ENCODE measurements at regions not wholly inside any gene's neighbourhood (a gene's known extent, or its start where the extent isn't known, plus 50 kb on each side); places are given as distances from the start of the nearest gene placed in this dataset.
"Not testable (repeated sequence)": the region's sequence is repeated elsewhere in the genome, so short reads cannot be mapped to it uniquely, and the experiment has no call there.

DNA sequence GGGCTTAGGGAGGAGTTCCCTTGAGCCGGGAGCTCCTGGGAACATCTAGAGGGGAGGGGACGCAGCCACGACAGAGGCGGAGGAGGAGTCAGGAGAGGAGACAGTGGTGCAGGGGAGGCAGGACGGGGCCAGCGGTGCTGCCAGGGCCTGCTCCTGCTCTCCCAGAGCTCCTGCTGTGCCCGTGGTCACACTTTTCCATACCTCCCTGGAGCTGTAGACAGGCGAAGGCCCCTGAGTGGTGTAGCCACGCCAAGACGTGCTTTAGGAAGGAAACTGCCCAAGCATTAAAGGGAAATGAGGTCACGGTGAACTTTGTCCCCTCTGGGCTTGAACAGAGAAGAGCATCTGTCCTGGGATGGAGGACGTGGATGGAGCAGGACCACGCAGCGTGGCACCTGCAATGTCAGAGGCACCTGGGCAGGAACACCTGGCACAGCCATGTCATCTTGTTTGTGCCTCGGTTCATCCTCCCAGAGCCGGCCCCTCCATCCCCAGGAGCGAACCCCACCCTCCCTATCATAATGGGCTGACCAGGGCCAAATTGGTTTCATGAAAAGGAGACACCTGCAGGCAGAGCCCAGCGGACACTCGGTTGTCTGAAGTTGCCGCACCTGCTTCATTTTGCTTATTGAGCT, 239.5 kb upstream of the SFSWAP start:
- no peak for DNase-seq (ENCODE audit: low read depth in 2 of 2, low spot score in 1 of 2)

DNA sequence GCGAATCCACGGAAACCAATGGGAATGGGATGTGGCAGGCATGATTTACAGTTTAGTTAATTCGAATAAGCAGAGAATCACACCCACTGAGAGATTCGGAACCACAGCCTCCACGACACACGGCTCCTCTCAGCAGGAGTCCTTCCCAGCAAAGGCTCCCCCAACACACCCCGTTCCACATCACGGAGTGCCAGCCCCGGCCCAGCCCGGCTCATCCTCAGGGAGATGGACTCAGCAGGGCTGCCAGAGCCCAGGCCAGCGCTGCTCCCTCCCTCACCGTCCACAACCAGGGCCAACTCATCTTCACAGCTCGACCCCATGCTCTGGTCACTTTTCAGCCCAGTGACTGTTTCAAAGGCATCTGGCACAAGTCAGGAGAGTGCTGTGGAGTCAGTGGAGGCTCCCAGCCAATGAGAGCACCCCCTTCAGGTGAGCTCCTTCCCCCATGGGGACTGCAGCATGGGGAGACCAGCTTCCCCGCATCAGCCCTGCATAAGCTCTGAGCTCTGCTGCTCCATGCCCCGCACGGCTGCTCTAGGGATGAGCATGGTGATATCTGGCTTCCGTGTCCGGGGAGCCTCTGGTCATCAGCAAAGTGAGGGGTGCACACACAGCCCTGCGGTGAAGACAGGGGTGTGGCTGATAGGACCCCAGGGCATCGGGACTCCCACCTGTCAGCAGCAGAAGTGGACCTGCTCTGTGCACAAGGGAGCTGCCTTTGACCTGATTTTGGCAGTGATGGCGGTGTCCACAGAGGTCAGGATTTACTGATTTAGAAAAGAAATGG, 238.8 kb upstream of the SFSWAP start:
- no peak for DNase-seq (ENCODE audit: low read depth in 2 of 2, low spot score in 1 of 2)

DNA sequence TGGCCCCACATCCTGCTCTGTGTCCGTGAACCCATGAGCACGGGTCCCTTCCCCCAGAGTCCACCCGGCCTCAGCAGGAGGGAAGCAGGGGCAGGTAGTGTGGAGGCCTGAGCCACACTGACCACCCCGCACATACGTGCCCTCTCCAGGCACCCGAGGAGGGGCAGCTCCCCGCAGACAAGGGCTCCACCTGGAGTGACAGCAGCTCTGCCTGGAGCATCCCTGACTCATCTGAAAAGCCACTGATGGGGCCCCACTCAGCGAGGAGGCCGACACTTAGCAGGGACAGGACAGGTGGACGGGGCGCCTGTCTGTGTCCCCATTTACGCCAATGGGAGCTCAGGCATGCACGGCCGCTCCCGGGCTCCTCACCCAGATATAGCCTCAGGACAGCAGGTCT, 237.6 kb upstream of the SFSWAP start:
- no peak for DNase-seq (ENCODE audit: low read depth in 2 of 2, low spot score in 1 of 2)

DNA sequence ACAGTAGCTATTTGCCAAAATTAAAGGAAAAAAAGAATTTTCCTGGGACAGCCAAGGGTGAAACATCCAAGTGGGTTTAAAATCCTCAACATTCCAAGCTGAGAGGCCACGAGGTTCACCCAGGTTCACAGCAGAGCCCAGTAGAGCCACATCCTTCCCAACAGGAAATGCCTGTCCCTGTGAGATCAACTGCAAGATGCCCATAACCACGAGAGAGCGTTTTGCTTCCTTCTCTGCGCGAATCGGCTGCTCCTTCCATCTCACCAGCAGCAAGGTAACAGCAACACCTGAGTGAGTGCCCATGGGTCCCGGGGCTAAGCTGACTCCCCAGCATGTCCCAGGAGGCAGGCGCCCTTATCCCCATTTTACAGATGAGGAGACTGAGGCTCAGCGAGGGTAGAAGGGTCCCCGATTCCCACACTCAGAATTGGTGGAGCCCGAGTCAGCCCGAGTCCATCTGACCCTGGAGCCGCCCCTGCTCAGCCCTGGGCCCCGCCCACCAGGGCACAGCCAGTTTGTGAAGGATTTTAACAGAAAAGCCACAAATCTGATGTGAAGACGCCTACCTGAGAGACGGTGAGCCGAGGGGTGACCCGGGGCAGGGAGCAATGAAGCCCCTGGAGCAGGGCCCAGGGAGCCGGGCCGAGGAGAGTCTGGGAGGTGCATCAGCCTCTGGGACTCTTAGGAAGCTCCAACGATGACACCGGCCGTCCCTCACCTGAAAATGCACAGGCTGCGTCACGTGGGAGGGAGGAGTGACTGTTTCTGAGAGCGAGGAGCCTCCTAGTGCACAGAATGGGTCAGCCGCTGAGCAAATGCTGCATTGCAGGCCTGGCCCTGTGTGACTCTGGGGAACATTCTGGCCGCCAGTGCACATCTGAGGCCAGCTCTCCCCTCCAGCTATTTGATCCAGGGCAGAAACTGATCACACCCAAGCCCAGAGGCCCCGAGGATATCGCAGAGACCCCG, 236.9 kb upstream of the SFSWAP start:
- no peak for DNase-seq (ENCODE audit: low read depth in 2 of 2, low spot score in 1 of 2)

DNA sequence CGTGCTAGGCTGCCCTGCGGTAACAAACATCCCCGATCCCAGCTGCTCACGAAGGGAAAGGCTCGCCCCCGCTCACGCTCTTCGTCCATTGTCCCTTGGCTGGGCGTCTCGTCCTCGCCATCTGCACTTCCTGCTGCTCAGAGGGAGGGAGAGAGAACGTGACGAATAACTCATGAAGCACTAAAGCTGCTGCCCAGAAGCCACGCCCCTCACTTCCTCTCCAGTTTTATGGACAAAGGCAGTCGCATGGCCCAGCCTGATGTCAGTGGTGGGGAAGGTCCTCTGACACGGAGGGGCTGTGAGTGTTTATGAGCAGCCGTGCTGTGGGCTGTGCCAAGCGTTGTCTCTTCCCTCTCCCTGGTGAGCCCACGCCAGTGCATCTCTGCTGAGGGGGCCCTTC, 235.9 kb upstream of the SFSWAP start:
- DNase-seq (ENCODE audit: low read depth in 2 of 2, low spot score in 1 of 2), result not testable (repeated sequence)

DNA sequence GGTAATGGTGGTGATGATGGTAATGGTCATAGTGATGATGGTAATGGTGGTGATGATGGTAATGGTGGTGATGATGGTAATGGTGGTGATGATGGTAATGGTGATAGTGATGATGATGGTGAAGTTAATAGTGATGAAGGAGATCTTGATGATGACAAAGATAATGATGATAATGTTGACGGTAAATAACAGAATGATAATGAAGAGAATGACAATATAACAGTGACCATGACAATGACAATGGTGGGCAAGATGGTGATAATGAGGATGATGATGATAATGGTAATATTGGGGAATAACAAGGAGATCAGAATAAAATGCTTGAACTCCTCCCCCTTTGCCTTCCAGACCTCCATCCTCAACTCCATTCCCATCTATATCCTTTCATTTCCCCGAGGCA, 233.3 kb upstream of the SFSWAP start:
- DNase-seq (ENCODE audit: low read depth in 2 of 2, low spot score in 1 of 2), result no peak

DNA sequence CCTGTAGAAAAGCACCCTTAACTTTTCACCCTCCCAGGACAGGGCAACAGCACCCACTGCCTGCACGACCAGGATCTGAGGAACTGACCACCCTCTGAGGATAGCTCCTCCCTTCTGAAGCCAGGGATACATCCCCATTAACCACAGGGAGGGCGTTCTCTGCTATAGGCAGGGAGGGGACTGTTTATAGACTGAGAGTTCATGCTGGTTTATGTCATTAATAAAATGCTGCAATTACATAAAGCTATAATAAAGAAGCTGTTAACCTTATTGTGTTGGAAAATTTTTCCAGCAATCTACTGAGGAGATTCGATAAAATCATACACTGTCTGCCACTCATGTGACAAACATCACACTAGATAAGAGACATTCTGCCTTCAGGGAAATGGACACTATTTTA, 232.4 kb upstream of the SFSWAP start:
- no peak for DNase-seq (ENCODE audit: low read depth in 2 of 2, low spot score in 1 of 2)

DNA sequence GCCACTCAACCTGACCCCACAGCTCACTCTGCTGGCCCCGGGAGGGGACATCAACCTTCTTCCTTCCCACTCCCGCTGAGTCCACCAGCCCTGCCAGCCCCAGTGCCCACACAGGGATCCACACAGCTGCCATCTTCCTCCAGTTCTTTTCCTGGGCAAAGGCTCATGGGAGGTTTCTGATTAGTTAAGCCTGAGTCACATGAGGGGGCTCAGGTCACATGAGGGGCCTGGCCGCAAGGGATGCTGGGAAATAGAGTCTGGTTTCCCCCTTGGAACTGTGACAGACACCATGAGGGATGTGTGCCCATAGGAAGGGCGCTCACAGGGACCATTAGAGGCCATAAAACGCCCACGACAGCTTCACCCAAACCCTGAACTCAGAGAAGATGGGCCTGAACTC, 228.7 kb upstream of the SFSWAP start:
- no peak for DNase-seq (ENCODE audit: low read depth in 2 of 2, low spot score in 1 of 2)

DNA sequence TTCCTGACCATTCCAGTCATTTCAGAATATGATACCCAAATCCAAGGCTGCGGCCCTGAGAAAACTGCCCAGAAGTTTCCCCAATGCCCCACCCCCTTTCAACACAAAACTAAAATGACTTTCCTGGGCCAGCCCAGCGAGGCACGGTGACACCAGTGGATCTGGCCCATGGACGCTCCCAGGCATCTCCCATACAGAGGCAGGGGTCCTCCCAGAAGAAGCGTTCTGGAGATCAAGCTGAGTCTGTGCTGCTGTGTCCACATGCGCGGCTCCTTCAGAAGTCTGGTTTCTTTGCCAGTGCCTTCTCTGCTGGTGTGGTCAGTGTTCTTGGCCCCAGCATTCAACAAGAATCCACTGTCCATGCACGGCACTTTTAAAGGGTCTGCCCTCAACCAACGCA, 228.2 kb upstream of the SFSWAP start:
- no peak for DNase-seq (ENCODE audit: low read depth in 2 of 2, low spot score in 1 of 2)

DNA sequence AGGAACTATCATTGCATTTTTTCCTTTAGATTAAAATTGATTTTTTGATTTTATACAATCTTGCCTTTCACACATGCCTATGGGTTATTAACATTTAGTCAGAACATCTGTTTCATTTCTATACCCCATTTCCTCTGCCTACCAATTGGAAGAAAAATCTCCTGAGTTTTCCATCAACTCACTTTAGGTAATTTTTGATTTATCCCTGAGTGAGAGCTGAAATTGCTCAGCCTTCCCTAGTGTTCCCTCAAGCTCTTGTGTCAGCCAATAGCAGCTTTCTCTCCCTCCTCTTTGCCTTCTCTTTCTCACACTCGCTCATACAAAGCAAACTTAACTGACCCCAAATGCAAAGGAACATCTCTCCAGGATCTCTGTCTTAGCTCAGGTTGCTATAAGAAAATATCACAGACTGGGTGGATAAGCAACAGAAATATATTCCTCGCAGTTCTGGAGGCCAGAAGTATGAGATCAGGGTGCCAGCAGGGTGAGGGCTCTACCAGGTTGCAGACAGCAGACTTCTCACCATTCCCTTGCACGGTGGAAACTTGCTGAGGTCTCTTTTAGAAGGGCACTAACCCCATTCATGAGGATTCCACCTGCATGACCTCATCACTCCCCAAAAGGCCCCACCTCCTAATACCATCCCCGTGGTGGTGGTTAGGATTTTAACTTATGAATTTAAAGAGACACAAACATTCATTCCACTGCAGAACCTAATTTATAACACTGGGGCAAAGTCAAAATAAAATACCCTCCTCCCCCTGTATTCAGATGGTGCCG, 224.2 kb upstream of the SFSWAP start:
- no peak for DNase-seq (ENCODE audit: low read depth in 2 of 2, low spot score in 1 of 2)

DNA sequence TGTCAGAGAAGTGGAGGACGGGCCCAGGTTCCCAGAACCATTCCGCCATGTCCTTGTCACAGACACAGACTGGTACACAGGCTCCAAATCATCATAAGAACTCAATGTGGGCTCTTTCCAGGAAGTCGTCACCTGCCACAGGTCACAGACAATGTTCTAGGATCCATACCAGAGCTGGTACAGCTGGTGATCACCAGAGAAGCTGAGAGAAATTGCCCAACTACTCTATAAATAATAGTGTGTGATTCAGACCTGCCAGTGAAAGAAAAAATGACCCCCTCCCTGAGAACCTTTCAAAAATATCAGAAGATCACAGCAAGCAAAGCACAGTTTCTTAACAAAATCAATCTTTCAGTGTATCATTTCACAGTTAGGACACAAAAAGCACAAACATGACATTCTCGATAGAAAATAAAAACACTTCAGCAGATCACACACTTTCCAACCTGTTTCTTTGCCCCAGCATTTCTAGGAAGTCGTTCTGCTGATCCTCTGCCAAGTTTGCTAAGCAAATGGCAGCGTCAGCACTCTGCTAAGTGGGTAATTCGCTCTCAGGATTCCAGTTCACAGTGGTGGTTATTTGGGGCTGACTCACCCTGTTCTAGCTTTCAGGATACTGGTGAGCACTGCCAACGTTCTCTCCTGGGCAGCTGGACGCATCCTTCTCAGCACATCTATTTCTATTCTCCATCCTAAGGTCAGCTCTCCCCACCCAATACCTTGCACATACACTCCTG, 223.3 kb upstream of the SFSWAP start:
- no peak for DNase-seq (ENCODE audit: low read depth in 2 of 2, low spot score in 1 of 2)

DNA sequence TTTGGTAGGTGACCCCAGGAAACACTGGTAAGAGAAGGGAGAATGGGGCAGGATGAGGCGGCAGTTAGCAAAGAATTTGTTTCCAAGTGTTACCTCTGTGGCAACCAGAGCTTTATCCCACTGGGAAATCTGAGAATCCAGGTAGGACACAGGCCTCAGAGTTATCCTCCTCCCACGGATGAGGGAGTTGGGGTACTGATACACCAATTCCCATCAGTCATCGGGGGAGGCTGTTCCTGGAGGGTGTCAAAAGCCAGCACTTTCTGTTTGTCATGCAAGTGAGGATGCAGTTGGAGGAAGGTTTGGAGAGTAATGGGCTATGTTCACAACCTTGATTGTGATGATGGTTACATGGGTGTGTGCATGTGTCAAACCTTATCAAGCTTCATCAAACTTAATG, 221.2 kb upstream of the SFSWAP start:
- no peak for DNase-seq (ENCODE audit: low read depth in 2 of 2, low spot score in 1 of 2)

DNA sequence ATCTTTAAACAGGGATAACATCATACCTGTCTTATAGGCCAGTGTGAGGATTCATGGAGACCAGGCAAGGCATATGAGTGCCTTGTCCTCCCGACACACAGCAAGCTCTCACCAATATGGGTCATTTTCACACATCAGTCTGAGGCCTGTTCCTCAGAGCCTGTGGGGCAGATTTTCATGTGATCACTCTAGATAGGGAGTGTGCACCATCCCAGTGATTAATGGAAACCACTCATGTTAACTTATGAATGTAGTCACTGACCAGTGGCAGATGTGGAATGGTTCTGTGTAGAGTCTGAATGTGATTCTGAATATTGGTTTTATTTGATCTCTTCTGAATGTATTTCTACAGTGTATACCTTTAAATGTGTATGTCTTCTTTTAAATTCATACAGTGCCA, 219.7 kb upstream of the SFSWAP start:
- no peak for DNase-seq (ENCODE audit: low read depth in 2 of 2, low spot score in 1 of 2)

DNA sequence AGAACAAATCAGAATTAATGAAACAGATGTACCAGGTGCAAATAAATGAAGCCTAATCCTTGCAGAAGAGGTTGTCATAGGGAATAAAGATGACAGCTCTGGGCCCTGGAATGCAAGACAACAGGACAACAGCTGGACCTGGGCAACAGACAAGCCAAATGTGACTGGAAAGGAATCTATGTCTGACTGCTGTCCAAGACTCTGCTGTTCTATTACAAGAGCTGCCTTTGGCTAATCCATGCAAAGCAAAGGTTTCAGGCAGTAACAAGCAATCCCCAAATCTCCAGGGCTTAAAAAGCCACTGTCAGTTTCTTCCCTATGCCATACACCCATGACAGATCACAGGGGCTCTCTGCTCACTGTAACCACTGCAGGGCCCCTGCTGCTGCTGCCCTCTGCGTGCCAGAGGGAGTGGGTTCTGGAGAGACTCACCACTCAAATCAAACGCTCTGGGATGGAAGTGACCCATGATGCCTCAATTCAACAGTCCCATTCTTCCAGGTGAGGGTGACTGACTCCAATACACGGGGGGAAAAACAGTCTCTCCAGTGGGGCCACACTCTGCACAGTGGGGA, 218.9 kb upstream of the SFSWAP start:
- DNase-seq (ENCODE audit: low read depth in 2 of 2, low spot score in 1 of 2), result no peak

DNA sequence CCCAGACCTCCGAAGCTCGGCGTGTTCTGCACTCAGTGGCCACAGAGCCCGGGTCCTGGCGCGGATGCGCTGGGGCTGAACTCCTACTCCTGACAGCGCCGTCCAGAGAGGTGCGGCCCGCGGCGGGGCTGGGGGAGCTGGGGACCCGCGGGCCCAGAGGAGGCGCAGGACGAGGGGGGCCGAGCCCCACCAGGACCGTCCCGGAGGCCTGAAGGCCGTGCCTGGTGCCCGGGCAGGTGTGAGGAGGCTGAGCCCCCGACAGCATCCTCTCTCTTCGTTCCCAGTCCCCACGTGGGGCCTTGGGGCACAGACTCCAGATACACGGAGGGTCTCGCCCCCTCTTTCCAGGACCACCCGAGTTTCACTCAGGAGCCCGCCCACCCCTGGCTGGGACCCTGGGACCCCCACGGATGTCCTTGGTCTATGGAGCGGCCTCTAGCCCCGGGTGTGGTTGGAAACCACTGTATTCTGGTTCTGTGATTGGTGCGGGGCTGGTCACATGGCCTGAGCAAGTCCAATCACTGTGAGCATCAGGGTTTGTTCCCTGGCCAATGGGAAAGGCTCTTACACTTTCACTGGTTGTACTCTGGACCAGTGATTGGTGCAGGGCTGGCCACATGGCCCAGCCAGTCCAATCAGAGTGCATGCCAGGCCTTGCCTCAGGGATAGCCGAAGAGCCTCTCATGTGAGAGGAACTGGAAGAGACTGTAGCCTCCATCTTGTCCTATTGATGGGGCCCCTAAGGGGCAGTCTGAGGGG, 217.6 kb upstream of the SFSWAP start:
- no peak for DNase-seq (ENCODE audit: low read depth in 2 of 2, low spot score in 1 of 2)

DNA sequence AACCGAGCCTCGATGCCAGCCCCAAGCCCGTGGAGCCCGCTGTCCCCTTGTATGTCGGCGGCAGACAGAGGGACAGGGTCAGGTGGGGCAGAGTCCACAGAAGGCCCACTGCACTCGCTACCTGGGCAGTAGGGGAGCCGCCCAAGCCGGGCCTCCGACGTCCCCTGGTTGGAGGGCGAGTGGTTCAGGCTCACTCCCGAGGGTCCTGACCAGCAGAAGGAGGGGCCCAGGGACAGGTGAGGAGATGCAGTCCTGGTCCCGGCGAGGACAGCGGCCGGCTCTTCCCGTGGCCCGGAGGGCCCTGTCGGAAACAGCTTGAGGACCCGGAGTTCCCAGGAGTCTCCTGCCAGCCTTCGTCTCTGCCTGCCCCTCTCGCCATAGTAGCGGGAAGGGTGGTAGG, 216.7 kb upstream of the SFSWAP start:
- no peak for DNase-seq (ENCODE audit: low read depth in 2 of 2, low spot score in 1 of 2)

DNA sequence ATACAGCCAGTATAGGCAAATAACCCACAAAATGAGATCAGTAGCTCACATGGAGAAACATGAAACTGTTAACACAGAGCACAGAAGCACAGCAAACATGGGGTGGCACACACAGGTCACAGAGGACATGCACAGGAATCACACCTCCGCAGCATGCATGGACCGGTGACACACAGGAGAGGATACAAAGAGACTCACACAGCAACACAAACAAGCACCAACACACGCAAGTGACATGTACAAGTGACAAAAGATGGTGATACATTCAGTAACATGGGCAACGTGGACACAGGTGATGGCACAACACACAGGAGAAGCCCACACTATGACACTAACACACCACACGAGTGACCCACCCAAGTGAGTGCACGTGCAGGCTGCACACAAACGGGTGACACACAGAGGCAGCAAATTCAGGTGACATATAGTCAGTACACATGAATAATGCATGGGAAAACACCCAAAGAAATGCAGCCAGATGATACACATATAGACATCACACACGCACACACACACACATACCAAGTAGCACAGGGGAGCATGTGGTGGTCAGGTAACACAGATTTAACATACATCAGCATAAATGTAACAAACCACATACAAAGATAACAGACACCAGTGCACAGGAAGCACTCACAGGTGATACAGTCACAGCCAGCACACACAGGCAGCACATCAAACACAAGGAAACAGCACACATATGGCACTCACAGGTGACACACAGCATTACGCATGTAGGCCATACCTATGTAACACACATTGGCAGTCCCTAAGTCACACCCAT, 216.0 kb upstream of the SFSWAP start:
- no peak for DNase-seq (ENCODE audit: low read depth in 2 of 2, low spot score in 1 of 2)

DNA sequence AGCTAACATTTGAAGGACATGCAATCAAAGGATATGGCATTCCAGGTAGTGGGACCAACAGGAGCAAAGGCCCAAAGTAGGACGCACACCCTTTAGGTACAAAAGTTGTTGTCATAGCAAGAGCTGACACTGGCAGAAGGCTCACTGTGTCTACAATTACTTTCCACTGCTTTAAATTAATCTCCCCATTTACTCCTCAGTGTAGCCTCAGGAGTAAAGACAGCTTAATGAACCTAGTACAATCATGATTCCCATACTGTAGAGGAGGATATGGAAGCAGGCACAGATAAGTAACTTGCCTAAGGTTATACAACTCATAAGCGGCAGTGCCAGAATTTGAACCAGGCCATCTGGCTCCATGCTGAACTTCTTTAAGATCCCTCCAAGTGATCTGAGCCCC, 212.9 kb upstream of the SFSWAP start:
- no peak for DNase-seq (ENCODE audit: low read depth in 2 of 2, low spot score in 1 of 2)
